Stomach (tissue), 8 donors: ENCODE measurements at regions not wholly inside any gene's neighbourhood (a gene's known extent, or its start where the extent isn't known, plus 50 kb on each side); places are given as distances from the start of the nearest gene placed in this dataset.

Experiments used
- DNase-seq, 2 donors: peaks; one replicate each; pipeline versions ENCODE4 v3.0.0 to v3.0.0-alpha.2; 2013 to 2019
- H3K27ac ChIP-seq, 5 donors: fragments of 200-600 bp in 4 of 5; sonication (generic) in 4 of 5; one replicate each; pipeline ENCODE4 v1.5.1; 2013 to 2019; ENCODE audit warnings: mild to moderate bottlenecking in 1 of 5, moderate library complexity in 1 of 5
- H3K27me3 ChIP-seq, 3 donors: fragments of 200-600 bp; sonication (generic); one replicate each; pipeline ENCODE4 v1.5.1; 2017 to 2019; ENCODE audit warnings: mixed run types in 1 of 3
- H3K36me3 ChIP-seq, 4 donors: fragments of 200-600 bp; sonication (generic); 1 replicate in 3 of 4; 2 replicates in 1 of 4; pipeline ENCODE4 v1.5.1; 2016 to 2019
- H3K4me1 ChIP-seq, 4 donors: fragments of 200-600 bp; sonication (generic); one replicate each; pipeline ENCODE4 v1.5.1; 2016 to 2019
- H3K4me3 ChIP-seq, 4 donors: fragments of 200-600 bp; sonication (generic) in 3 of 4; one replicate each; pipeline ENCODE4 v1.5.1; 2016 to 2019; ENCODE audit warnings: mild to moderate bottlenecking in 1 of 4
- H3K9me3 ChIP-seq, 4 donors: fragments of 200-600 bp; sonication (generic); one replicate each; pipeline ENCODE4 v1.5.1; 2016 to 2019
- EP300 ChIP-seq: sonication (generic); formaldehyde crosslinking; IDR thresholded peaks from one replicate; pipeline ENCODE4 v1.6.1; 2017; ENCODE audit warnings: antibody characterized with exemption
- POLR2A ChIP-seq, 4 donors: fragments of 450-650 bp; IDR thresholded peaks; one replicate each; pipeline ENCODE4 v1.6.1; 2016; ENCODE audit warnings: antibody characterized with exemption in 4 of 4, control low read depth in 2 of 4, mild to moderate bottlenecking in 1 of 4, moderate library complexity in 1 of 4
- POLR2AphosphoS5 ChIP-seq, 3 donors: sonication (generic); formaldehyde crosslinking; IDR thresholded peaks; one replicate each; pipeline ENCODE4 v1.6.1; 2016; ENCODE audit warnings: antibody characterized with exemption in 3 of 3
- WGBS, 5 donors: extraction: QIAGEN DNeasy Blood & Tissue Kit in 3 of 5; methylation state at CpG; one replicate each; pipeline versions ENCODE4 v1.1.5 to v1.1.7; 2013 to 2018; 5-methylcytosine and 5-hydroxymethylcytosine counted together
- intact Hi-C: fragments of 100-400 bp; cut with DNase I; formaldehyde crosslinking; loops from one replicate; pipeline ENCODE4 v1.15.1; 2023; ENCODE audit warnings: low total_unique reads
- TF ChIP-seq, protein P1 (sequence below), 7 experiments: fragments of 450-650 bp in 4 of 7; fragments of 200-600 bp in 3 of 7; sonication (generic) in 3 of 7; IDR thresholded peaks; one replicate each; pipeline ENCODE4 v1.5.1; 2016 to 2019; ENCODE audit warnings: antibody characterized with exemption in 7 of 7, control low read depth in 2 of 7, mild to moderate bottlenecking in 1 of 7
- donor health status: healthy with polysubstance abuse.
- donor health status: Bipolar disorder and iron deficiency.
- donor health status: healthy.

DNA sequence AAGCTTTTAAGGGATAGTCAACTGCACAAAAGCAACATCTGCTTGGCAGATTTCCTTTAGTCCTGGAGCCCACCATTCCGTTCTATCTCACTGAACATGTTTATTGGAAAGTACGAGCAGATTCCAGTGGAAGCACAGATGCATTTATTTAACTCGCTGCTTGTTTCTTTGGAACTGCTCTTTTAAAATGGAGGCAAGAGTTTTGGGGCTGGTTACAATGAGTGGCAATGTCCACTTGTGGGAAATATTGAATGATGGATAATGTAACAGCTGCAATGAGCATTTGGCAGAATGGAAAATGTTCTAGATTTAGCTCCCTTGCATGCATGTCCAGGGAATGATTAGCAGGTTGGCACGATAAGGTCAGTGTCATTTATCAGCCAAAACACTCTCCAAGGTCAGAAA is 163.0 kb downstream of the ATP23 start:
- no peaks in the 10 kb centered on the region for H3K4me1 ChIP-seq
- intact Hi-C loops, result no loop called here
- no peak overlapping the region for H3K4me3 ChIP-seq
- H3K9me3 ChIP-seq, result peaks cover 0 to 9% (median 4%) of the 10 kb centered on the region in 4 donors
- H3K27me3 ChIP-seq, result no peaks in the 10 kb centered on the region
- no peak overlapping the region for H3K27ac ChIP-seq
- 60 to 72% (median 66%) methylated on average over 4 of the region's 4 CpGs for WGBS, 5 donors
- TF ChIP-seq POLR2AphosphoS5 (IDR thresholded peaks at IDR 0.05), result no peak
- no peak for TF ChIP-seq POLR2A (IDR thresholded peaks at IDR 0.05)
- TF ChIP-seq, protein P1, sequence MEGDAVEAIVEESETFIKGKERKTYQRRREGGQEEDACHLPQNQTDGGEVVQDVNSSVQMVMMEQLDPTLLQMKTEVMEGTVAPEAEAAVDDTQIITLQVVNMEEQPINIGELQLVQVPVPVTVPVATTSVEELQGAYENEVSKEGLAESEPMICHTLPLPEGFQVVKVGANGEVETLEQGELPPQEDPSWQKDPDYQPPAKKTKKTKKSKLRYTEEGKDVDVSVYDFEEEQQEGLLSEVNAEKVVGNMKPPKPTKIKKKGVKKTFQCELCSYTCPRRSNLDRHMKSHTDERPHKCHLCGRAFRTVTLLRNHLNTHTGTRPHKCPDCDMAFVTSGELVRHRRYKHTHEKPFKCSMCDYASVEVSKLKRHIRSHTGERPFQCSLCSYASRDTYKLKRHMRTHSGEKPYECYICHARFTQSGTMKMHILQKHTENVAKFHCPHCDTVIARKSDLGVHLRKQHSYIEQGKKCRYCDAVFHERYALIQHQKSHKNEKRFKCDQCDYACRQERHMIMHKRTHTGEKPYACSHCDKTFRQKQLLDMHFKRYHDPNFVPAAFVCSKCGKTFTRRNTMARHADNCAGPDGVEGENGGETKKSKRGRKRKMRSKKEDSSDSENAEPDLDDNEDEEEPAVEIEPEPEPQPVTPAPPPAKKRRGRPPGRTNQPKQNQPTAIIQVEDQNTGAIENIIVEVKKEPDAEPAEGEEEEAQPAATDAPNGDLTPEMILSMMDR (IDR thresholded peaks at IDR 0.05), result no peak
- no peak for TF ChIP-seq EP300
- DNase-seq, result no peak
- no peaks in the 10 kb centered on the region for H3K36me3 ChIP-seq

- intact Hi-C loops, result no loop called here
- DNase-seq, result no peak
- Histone ChIP-seq H3K36me3 (no peaks in the 10 kb centered on the region), H3K4me1 (no peaks in the 10 kb centered on the region), H3K9me3 (peaks cover 0 to 9% (median 4%) of the 10 kb centered on the region in 4 donors), H3K4me3 (no peak overlapping the region), H3K27ac (no peak overlapping the region), H3K27me3 (no peaks in the 10 kb centered on the region)
- WGBS, 5 donors, result 87 to 94% (median 93%) methylated on average over 10 of the region's 10 CpGs
- TF ChIP-seq POLR2A (IDR thresholded peaks at IDR 0.05) (no peak), POLR2AphosphoS5 (IDR thresholded peaks at IDR 0.05) (no peak), EP300 (no peak)
- TF ChIP-seq, protein P1 (IDR thresholded peaks at IDR 0.05), result no peak
These were observed 164.1 kb downstream of the ATP23 start for GRCh38 chr12:58105225-58106119.

DNA sequence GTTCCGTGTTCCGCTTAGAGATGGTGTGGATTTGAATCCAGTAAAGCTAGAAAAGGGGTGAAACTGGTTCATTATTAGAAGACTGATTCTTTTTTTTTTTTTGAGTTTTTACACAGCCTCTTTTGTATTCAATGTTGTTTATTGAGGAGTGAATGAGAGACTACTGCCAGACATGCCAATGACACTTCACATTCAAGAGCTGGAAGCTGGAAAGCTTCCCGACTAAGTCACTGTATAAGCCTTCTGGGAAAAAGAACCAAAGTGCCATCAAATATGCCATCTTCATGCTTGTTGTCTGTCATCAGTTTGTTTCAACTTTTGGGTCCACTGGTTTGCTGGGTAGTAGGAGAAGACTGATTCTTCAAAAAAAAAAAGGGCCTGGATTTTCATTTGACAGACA is 164.8 kb downstream of the ATP23 start:
- intact Hi-C loops, result no loop called here
- WGBS, 5 donors, result 78 to 92% (median 91%) methylated on average over 3 of the region's 3 CpGs
- H3K36me3 ChIP-seq, result no peaks in the 10 kb centered on the region
- H3K4me3 ChIP-seq, result no peak overlapping the region
- no peak for TF ChIP-seq POLR2A (IDR thresholded peaks at IDR 0.05)
- no peak for TF ChIP-seq POLR2AphosphoS5 (IDR thresholded peaks at IDR 0.05)
- no peak for TF ChIP-seq EP300
- TF ChIP-seq, protein P1 (IDR thresholded peaks at IDR 0.05), result no peak
- no peak for DNase-seq
- H3K4me1 ChIP-seq, result no peaks in the 10 kb centered on the region
- H3K9me3 ChIP-seq, result peaks cover 0 to 9% (median 4%) of the 10 kb centered on the region in 4 donors
- no peak overlapping the region for H3K27ac ChIP-seq
- H3K27me3 ChIP-seq, result no peaks in the 10 kb centered on the region

GRCh38 chr12:58117201-58117600 is 175.8 kb downstream of the ATP23 start:
- no peak for DNase-seq
- Histone ChIP-seq H3K4me3 (no peak overlapping the region), H3K27ac (no peak overlapping the region), H3K9me3 (peaks cover 0 to 8% (median 3%) of the 10 kb centered on the region in 4 donors), H3K27me3 (no peaks in the 10 kb centered on the region), H3K4me1 (no peaks in the 10 kb centered on the region), H3K36me3 (no peaks in the 10 kb centered on the region)
- intact Hi-C loops, result no loop called here
- TF ChIP-seq POLR2AphosphoS5 (IDR thresholded peaks at IDR 0.05) (no peak), POLR2A (IDR thresholded peaks at IDR 0.05) (no peak), EP300 (no peak)
- TF ChIP-seq, protein P1 (IDR thresholded peaks at IDR 0.05), result no peak
- whole genome bisulfite sequencing, 5 donors, result 52 to 77% (median 70%) methylated on average over 3 of the region's 3 CpGs
